H1 (cell line): ENCODE measurements at regions not wholly inside any gene's neighbourhood (a gene's known extent, or its start where the extent isn't known, plus 50 kb on each side); places are given as distances from the start of the nearest gene placed in this dataset.
A peak's percentile ranks its signal among the peaks of the same experiment; 100 is the strongest.

Experiments
- CTCF ChIA-PET: fragments of 300-600 bp; sonication (Branson Sonifier 250); formaldehyde crosslinking; loops from one replicate; lab custom pipeline; 2021; ENCODE audit not compliant: partially characterized antibody; lab: Charles Lee
- POLR2A ChIA-PET: fragments of 300-600 bp; sonication (Branson Sonifier 250); formaldehyde crosslinking; loops from one replicate; lab custom pipeline; 2021; ENCODE audit warnings: inconsistent platforms; ENCODE audit not compliant: partially characterized antibody; lab: Charles Lee
- DNase-seq, 2 experiments: peaks; one replicate each; pipeline versions ENCODE4 v3.0.0 to v3.0.0-alpha.2; 2010 to 2022; ENCODE audit warnings: low spot score in 2 of 2, low read depth in 1 of 2, mixed read lengths in 1 of 2
- FAIRE-seq: peaks from 2 replicates; lab custom pipeline; 2011; peaks lifted over from hg19 to GRCh38; lab: Jason Lieb, UNC
- H2AFZ ChIP-seq: 2 replicates; pipeline ENCODE4 v1.8.1; 2012; ENCODE audit warnings: low read length, inconsistent platforms
- H2AK5ac ChIP-seq: 2 replicates; pipeline ENCODE4 v1.6.1; 2013; ENCODE audit warnings: low read depth, low read length
- H2BK120ac ChIP-seq: replicated peaks from 2 replicates; pipeline ENCODE3; 2013; ENCODE audit warnings: low read depth, low read length, inconsistent platforms
- H2BK12ac ChIP-seq: 2 replicates; pipeline ENCODE4 v1.6.1; 2013; ENCODE audit warnings: low read depth, low read length
- H2BK15ac ChIP-seq: 2 replicates; pipeline ENCODE4 v1.6.1; 2013; ENCODE audit warnings: low read length
- H2BK20ac ChIP-seq: 2 replicates; pipeline ENCODE4 v1.6.1; 2013; ENCODE audit warnings: low read length
- H2BK5ac ChIP-seq: 2 replicates; pipeline ENCODE4 v1.6.1; 2013; ENCODE audit warnings: low read depth, low read length
- H3K14ac ChIP-seq: 2 replicates; pipeline ENCODE4 v1.6.1; 2013; ENCODE audit warnings: inconsistent platforms; ENCODE audit not compliant: insufficient read length
- H3K18ac ChIP-seq: 2 replicates; pipeline ENCODE4 v1.6.1; 2013; ENCODE audit warnings: low read length; ENCODE audit errors: extremely low read depth
- H3K23ac ChIP-seq: 2 replicates; pipeline ENCODE4 v1.6.1; 2013; ENCODE audit warnings: inconsistent platforms; ENCODE audit not compliant: insufficient read length
- H3K23me2 ChIP-seq: 2 replicates; pipeline ENCODE4 v1.6.1; 2013; ENCODE audit warnings: low read depth, low read length
- H3K27ac ChIP-seq: 2 replicates; pipeline ENCODE4 v1.6.1; 2011; ENCODE audit warnings: low read depth, low read length, inconsistent platforms
- H3K27me3 ChIP-seq, 4 experiments: replicated peaks in 1 of 4; 1 replicate in 1 of 4; 2 replicates in 3 of 4; pipeline versions ENCODE4 v1.6.1 to v1.8.1; 2011 to 2013; ENCODE audit warnings: low read length in 3 of 4, mild to moderate bottlenecking in 3 of 4, inconsistent platforms in 2 of 4, mixed read lengths in 2 of 4, moderate library complexity in 1 of 4; ENCODE audit not compliant: control insufficient read depth in 3 of 4, insufficient read depth in 3 of 4; ENCODE audit errors: extremely low read depth in 1 of 4
- H3K36me3 ChIP-seq, 4 experiments: 2 replicates each; pipeline versions ENCODE4 v1.6.1 to v1.8.1; 2011 to 2013; ENCODE audit warnings: mild to moderate bottlenecking in 4 of 4, low read length in 3 of 4, moderate library complexity in 2 of 4, control low read depth in 1 of 4, inconsistent platforms in 1 of 4; ENCODE audit not compliant: insufficient read depth in 4 of 4, control insufficient read depth in 2 of 4
- H3K4ac ChIP-seq: replicated peaks from 2 replicates; pipeline ENCODE3; 2013; ENCODE audit warnings: low read length, low read depth, mixed read lengths, inconsistent platforms; ENCODE audit not compliant: insufficient read length
- H3K4me1 ChIP-seq, 4 experiments: replicated peaks in 1 of 4; 1 replicate in 1 of 4; 2 replicates in 3 of 4; pipeline versions ENCODE4 v1.6.1 to v1.8.1; 2011 to 2013; ENCODE audit warnings: low read length in 3 of 4, inconsistent platforms in 2 of 4, mixed read lengths in 1 of 4; ENCODE audit not compliant: insufficient read depth in 4 of 4, control insufficient read depth in 3 of 4
- H3K4me2 ChIP-seq, 2 experiments: 2 replicates each; pipeline versions ENCODE4 v1.6.1 to v1.8.1; 2011 to 2013; ENCODE audit warnings: low read depth in 2 of 2, low read length in 2 of 2, control low read depth in 1 of 2, inconsistent platforms in 1 of 2, mild to moderate bottlenecking in 1 of 2; ENCODE audit not compliant: insufficient read depth in 1 of 2
- H3K4me3 ChIP-seq, 4 experiments: fragments of 200-600, 300-600 bp in 1 of 4; sonication (generic), shearing (Covaris generic), sonication (Bioruptor Twin) in 1 of 4; 2 replicates each; pipeline versions ENCODE4 v1.5.1 to v1.8.1; 2011 to 2016; ENCODE audit warnings: low read length in 4 of 4, low read depth in 3 of 4, control low read depth in 2 of 4, inconsistent platforms in 2 of 4, mild to moderate bottlenecking in 2 of 4, mixed read lengths in 1 of 4, moderate library complexity in 1 of 4; ENCODE audit not compliant: insufficient read depth in 2 of 4; ENCODE audit errors: extremely low read depth in 1 of 4
- H3K56ac ChIP-seq: replicated peaks from 2 replicates; pipeline ENCODE3; 2013; ENCODE audit warnings: low read depth, mild to moderate bottlenecking, mixed read lengths, low read length, inconsistent platforms; ENCODE audit not compliant: insufficient read length
- H3K79me1 ChIP-seq: 2 replicates; pipeline ENCODE4 v1.6.1; 2013; ENCODE audit warnings: low read depth, low read length, control low read depth
- H3K79me2 ChIP-seq, 2 experiments: 2 replicates each; pipeline versions ENCODE4 v1.6.1 to v1.8.1; 2012 to 2013; ENCODE audit warnings: low read length in 2 of 2, mild to moderate bottlenecking in 2 of 2, inconsistent platforms in 1 of 2; ENCODE audit not compliant: insufficient read depth in 2 of 2, control insufficient read depth in 1 of 2
- H3K9ac ChIP-seq, 4 experiments: replicated peaks in 1 of 4; 1 replicate in 1 of 4; 2 replicates in 3 of 4; pipeline versions ENCODE4 v1.6.1 to v1.8.1; 2011 to 2013; ENCODE audit warnings: low read depth in 3 of 4, low read length in 3 of 4, control low read depth in 2 of 4, mild to moderate bottlenecking in 2 of 4, moderate library complexity in 2 of 4, inconsistent platforms in 1 of 4; ENCODE audit errors: extremely low read depth in 1 of 4
- H3K9me3 ChIP-seq, 2 experiments: 2 replicates each; pipeline versions ENCODE4 v1.6.1 to v1.8.1; 2012 to 2013; ENCODE audit warnings: mild to moderate bottlenecking in 2 of 2, moderate library complexity in 2 of 2, control low read depth in 1 of 2, inconsistent platforms in 1 of 2, low read depth in 1 of 2, low read length in 1 of 2, mixed read lengths in 1 of 2; ENCODE audit not compliant: insufficient read depth in 2 of 2
- H4K20me1 ChIP-seq, 2 experiments: replicated peaks in 1 of 2; 2 replicates each; pipeline versions ENCODE3 to v1.8.1; 2011 to 2013; ENCODE audit warnings: inconsistent platforms in 2 of 2, low read length in 2 of 2, mild to moderate bottlenecking in 1 of 2; ENCODE audit not compliant: insufficient read depth in 2 of 2, control insufficient read depth in 1 of 2
- H4K5ac ChIP-seq: 2 replicates; pipeline ENCODE4 v1.6.1; 2013; ENCODE audit warnings: low read length, low read depth, mixed read lengths, inconsistent platforms; ENCODE audit not compliant: insufficient read length
- H4K8ac ChIP-seq: 2 replicates; pipeline ENCODE4 v1.8.0; 2013; ENCODE audit warnings: mild to moderate bottlenecking, moderate library complexity, low read length, inconsistent platforms; ENCODE audit not compliant: insufficient read depth; ENCODE audit errors: extremely low read depth
- H4K91ac ChIP-seq: replicated peaks from 2 replicates; pipeline ENCODE3; 2013; ENCODE audit warnings: low read length, mixed read lengths, inconsistent platforms; ENCODE audit not compliant: insufficient read length
- ATF2 ChIP-seq: IDR thresholded peaks from 2 replicates; pipeline ENCODE4 v1.6.1; 2012; ENCODE audit warnings: low read length, inconsistent platforms
- CTCF ChIP-seq, 3 experiments: IDR thresholded peaks; 1 replicate in 2 of 3; 2 replicates in 1 of 3; pipeline versions ENCODE4 v1.5.1 to v1.6.1; 2011; ENCODE audit warnings: low read length in 3 of 3, mild to moderate bottlenecking in 3 of 3, inconsistent platforms in 2 of 3, low read depth in 1 of 3, moderate library complexity in 1 of 3; ENCODE audit not compliant: insufficient read depth in 1 of 3; ENCODE audit errors: control extremely low read depth in 1 of 3
- GABPA ChIP-seq: IDR thresholded peaks from 2 replicates; pipeline ENCODE4 v1.6.1; 2011; ENCODE audit warnings: mild to moderate bottlenecking, low read length, moderate library complexity, borderline replicate concordance; ENCODE audit not compliant: insufficient read depth
- JUN ChIP-seq: IDR thresholded peaks from 2 replicates; pipeline ENCODE4 v1.6.1; 2011; ENCODE audit warnings: low read depth, mild to moderate bottlenecking, improper control_type of control experiment, low read length
- RAD21 ChIP-seq, 2 experiments: IDR thresholded peaks in 1 of 2; conservative IDR thresholded peaks in 1 of 2; 2 replicates each; pipeline ENCODE4 v1.6.1; 2011; ENCODE audit warnings: low read depth in 2 of 2, low read length in 2 of 2, improper control_type of control experiment in 1 of 2, inconsistent platforms in 1 of 2, mild to moderate bottlenecking in 1 of 2, moderate library complexity in 1 of 2
- RFX5 ChIP-seq: IDR thresholded peaks from 2 replicates; pipeline ENCODE4 v1.6.1; 2011; ENCODE audit warnings: low read depth, low read length, improper control_type of control experiment, borderline replicate concordance
- TEAD4 ChIP-seq: IDR thresholded peaks from 2 replicates; pipeline ENCODE4 v1.6.1; 2012; ENCODE audit warnings: low read depth, low read length, inconsistent platforms, mixed read lengths
- WGBS, 2 experiments: shearing (Covaris generic) in 1 of 2; methylation state at CpG; one replicate each; pipeline versions ENCODE4 v1.1.6 to v1.1.7; 2013 to 2015; ENCODE audit warnings: low lambda C conversion rate in 2 of 2, mixed read lengths in 2 of 2, inconsistent platforms in 1 of 2, low coverage in 1 of 2, missing lambda C conversion rate in 1 of 2; ENCODE audit not compliant: insufficient replicate concordance in 2 of 2, insufficient coverage in 1 of 2, insufficient read length in 1 of 2; ENCODE audit errors: extremely low coverage in 1 of 2, missing lambda C conversion rate in 1 of 2; 5-methylcytosine and 5-hydroxymethylcytosine counted together

GRCh38 chr21:16608209-16608830 is 878.5 kb downstream of the USP25 start:
- Histone ChIP-seq H3K23me2 (no peaks in the 10 kb centered on the region), H2BK120ac (no peak overlapping the region), H3K9ac (no peak overlapping the region), H3K4ac (no peak overlapping the region), H3K4me2 (no peak overlapping the region), H3K27ac (no peak overlapping the region), H2BK15ac (no peak overlapping the region), H3K79me2 (no peaks in the 10 kb centered on the region), H2AK5ac (no peak overlapping the region), H3K23ac (no peak overlapping the region), H3K36me3 (no peaks in the 10 kb centered on the region), H4K91ac (no peak overlapping the region), H4K5ac (no peak overlapping the region), H4K20me1 (no peaks in the 10 kb centered on the region), H4K8ac (no peak overlapping the region), H2AFZ (peak overlapping the region; percentile 48; the same call in 1 of the 2 replicates), H3K27me3 (no peaks in the 10 kb centered on the region), H3K4me1 (no peaks in the 10 kb centered on the region), H3K14ac (no peak overlapping the region), H2BK5ac (no peak overlapping the region), H2BK12ac (no peak overlapping the region), H3K9me3 (no peaks in the 10 kb centered on the region), H3K4me3 (no peak overlapping the region), H3K79me1 (no peaks in the 10 kb centered on the region), H3K18ac (no peak overlapping the region), H2BK20ac (no peak overlapping the region), H3K56ac (no peak overlapping the region)
- ChIA-PET CTCF (interaction anchor here (0.6 to 2.4 kb wide), 23 partner anchors 9 to 718 kb away, joined by 3 to 17 read pairs (median 3); no protein-coding TSS in a partner anchor), POLR2A (no interaction called here)
- WGBS, 2 experiments = 91% methylated on average over 3 of the region's 3 CpGs; no CpG with 5 or more reads in 1 of the 2 experiments
- no peak for TF ChIP-seq ATF2
- no peak for TF ChIP-seq GABPA
- 0 out of 2 replicates have a peak, but pooled peaks have one; percentile 11 for TF ChIP-seq JUN
- TF ChIP-seq RAD21 (IDR thresholded peaks at IDR 0.05 in 1 of 2, conservative IDR thresholded peaks at IDR 0.05 in 1 of 2; ENCODE audit: low read depth in 2 of 2, low read length in 2 of 2) = peak; percentile 86 to 90
- TF ChIP-seq CTCF (IDR thresholded peaks at IDR 0.05; ENCODE audit: control extremely low read depth in 1 of 3, insufficient read depth in 1 of 3, low read depth in 1 of 3, low read length in 3 of 3) = peak in 2 of 3 experiments; percentile 64 to 65; a peak in 3 of 4 replicates
- TF ChIP-seq RFX5 = no peak
- TF ChIP-seq TEAD4 = peak; percentile 18; the same call in 1 of the 2 replicates
- DNase-seq = no peak
- FAIRE-seq = peak; percentile 62
